ENCODE measurements at regions not wholly inside any gene's neighbourhood (a gene's known extent, or its start where the extent isn't known, plus 50 kb on each side); places are given as distances from the start of the nearest gene placed in this dataset.
"Not testable (repeated sequence)": the region's sequence is repeated elsewhere in the genome, so short reads cannot be mapped to it uniquely, and the experiment has no call there.

DNA sequence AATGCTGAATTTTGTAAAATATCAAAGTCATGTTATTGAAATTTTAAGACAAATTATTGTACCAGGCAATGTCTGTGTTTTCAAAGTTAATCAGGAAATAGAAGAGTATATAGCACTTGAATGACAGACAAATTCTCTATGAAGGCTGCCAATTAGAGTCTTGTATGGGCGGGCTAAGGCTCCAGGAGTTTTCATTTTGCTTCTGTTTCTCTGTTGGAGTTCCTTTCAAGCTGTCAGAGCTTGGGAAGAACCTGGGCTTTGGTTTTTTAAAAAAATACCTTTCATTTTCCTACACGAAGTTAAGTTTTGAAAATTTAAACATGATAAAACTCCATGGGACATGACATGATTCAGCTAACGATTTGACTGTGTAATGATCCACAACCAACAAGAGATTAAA lies 339.0 kb upstream of the KCNH7 start:
- no peak for DNase-seq

DNA sequence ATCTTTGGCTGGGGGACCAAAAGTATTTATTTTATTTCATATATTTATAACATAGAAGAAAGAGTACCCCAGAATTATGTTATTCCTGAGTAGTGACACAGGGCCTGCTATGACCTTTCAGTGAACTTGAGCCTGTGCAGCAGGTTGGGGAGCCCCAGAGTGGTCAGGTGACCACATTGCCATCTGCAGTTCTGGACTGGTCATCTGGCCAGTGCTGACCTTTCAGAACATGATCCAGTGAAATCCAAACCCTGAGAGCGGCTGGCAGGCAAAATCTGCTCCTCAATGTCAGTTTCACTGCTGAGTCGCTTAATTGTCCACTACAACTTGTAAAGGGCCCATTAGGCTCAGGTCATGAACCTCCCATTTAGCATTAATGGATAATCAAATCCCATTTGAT lies 336.7 kb upstream of the KCNH7 start:
- DNase-seq = no peak

DNA sequence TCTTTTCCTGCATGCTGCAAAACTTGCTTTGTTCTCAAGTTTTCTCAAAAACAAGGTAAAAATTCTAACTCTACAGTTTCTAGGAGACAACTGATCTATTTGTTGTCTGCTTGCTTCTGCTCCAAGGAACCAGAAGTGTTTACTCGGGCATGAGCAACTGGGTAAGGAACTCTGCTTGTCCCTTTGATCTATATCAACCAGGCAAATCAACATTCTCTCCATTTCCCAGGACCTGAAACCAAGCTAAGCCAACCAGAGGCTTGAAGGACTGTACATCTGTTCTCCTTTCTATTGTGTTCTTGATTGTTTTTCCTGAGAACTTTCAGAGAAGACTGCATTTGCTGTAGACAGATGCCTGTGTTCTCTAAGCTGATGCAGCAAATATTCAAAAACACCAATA lies 335.0 kb upstream of the KCNH7 start:
- DNase-seq = no peak

DNA sequence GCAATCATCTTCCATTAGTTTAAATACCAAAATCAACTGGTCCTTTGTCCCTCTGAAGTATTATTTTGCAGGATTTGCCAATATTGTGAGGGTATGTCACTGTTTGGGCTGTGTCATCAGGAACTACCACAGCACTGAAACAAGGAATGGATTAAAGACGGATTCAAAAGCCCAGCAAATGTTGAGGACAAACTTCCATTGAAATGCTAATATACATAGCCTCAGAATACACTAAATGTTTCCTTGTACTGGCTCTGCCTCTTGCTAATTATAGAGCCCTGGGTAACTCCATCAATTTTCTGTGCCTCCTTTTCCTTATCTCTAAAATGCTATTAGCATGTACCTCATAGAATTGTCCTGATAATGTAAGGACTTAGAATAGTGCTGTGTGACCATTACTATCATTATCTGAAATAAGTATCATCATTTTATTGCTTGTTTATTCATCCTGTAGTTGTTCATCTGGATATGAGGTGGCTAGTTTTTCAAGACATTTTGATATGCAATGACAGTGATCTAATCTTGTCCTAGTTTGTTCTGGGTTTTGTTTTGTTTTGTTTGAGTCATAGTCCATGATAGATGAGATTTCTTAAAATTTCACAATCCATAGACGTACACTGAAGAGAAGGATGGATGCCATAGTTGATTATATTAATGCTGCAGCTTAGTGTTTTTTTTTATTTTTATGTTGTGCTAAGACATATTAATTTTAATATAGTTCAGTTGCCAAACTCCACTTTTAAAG lies 333.4 kb upstream of the KCNH7 start:
- DNase-seq = no peak

DNA sequence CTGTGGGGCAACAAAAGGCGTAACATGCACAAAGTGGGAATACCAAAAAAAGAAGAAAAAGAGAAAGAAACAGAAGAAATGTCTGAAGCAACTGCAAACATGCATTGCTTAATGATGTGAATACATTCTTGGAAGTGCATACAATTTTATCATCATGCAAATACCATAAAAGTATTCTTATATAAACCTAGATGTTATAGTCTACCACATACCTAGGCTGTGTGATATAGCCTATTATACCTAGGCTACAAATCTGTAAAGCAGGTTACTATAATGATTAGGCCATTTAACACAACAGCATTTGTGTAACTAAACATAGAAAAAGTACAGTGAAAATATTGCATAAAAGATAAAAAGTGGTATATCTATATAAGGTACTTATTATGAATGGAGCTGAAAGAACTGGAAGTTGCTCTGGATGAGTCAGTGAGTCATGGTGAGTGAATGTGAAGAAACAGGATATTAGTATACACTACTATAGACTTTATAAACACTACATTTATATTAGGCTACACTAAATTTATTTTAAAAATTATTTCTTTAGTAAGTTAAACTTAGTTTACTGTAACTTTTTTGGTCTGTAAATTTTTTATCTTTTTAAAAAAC lies 319.4 kb upstream of the KCNH7 start:
- no peak for DNase-seq

DNA sequence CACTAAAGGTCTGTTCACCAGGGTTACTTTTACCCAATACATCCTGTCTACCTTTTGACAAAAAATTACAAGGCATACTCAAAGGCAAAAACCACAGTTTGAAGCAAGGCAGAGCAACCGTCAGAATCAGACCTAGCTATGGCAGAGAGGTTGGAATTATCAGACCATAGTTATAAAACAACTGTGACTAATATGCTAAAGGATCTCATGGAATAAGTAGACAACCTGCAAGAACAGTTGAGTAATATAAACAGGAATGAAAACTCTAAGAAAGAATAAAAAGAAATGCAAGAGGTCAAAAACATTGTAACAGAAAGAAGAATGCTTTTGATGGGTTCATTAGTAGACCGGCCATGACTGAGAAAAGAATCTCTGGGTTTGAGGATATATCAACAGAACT lies 318.8 kb upstream of the KCNH7 start:
- no peak for DNase-seq

DNA sequence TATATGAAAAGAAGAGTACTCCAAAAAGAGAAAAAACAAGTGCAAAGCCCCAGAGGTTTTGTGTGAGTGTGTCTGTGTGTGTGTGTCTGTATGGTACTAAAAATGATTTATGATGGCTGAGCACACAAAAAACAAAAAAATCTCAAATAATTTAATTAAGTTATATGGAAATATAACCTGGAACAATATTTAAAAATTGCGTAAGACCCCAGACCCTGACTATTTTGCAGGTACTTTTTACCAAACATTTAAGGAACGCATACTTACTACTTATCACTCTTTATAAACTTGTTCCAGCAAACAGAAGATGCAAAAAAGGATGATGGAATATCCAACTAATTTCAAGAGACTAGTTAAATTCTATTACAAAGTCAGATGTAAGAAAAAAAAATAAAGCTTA lies 317.4 kb upstream of the KCNH7 start:
- DNase-seq = no peak

DNA sequence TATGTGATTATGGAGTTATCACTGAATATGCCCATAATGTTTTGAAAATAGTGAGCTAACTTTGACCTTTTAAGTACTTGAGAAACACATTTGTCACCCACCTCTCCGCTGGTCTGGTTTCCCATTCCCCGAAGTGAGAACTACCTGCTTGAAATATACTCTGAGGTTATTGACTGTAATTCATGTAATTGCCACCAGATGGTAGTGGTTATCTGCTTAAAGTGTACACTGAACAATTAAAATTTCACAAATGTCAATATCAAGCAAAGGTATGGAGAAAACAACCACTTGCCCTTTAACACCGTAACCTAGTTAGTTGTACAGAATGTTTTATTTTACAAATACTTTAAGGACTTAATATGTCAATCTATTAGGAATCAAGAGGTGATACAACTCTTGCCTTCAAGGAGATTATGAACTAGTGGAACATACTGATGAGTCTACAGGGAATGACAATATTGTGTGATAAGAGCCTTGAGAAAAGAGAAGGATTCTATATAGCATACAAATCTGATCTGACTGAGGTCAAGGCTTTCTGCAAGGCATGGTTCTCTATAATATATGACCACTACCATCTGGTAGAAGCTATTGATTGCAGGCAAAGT lies 316.8 kb upstream of the KCNH7 start:
- peak; percentile 3 for DNase-seq

DNA sequence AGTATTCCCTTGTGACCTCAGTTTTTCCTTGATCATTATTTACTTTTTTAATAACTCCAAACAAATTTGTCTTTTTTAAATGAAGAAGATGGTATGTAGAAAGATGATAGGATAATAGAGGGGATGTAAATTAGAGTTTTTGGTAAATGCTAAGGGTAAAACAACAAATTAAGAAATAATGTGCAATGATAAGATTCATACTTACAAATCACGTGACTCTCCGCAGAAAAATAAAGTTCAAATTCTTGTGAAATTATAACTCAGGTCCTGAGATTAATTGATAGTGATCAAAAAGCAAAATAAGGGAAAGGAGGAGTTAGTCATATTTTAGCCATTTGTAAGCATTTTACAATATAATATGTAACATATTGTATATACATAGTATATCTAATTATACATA lies 304.1 kb upstream of the KCNH7 start:
- DNase-seq = no peak

DNA sequence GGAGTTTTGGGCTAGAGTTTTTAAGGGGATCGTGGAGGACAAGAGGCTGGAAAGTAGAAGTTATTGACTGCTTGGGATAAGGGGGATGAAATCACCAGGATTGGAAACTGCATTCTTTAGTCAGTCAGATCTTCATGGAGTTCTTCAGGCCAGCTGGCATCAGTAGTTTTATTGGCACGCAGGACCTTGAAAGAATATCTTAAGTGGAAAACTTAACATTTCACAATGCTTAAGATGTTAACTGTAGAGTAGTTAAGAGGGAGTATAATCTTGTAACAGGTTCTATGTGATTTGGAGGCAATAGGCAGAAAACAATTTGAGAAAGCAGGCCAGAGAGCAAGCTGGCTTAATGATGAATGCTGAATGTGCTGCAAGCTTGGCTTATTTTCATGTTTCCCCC lies 300.4 kb upstream of the KCNH7 start:
- DNase-seq = no peak

DNA sequence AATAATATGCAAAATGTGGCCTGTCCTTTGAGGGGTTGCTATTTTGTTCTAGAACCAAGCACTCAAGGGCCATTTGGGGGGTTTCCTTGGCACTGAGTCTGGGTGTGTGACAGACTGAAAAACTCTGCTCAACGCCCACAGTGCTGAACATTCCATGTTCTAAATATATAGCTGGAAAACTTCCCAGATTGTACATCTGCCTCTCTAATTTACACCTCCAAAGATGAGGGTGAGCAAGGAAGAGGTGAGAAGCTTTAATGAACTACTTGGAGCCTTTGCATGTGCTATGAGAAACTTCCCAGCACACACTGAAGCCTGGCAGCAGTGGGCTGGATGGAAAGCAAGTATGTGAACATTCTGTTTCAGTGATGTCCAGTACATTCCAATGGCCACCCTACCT lies 296.7 kb upstream of the KCNH7 start:
- DNase-seq = no peak

DNA sequence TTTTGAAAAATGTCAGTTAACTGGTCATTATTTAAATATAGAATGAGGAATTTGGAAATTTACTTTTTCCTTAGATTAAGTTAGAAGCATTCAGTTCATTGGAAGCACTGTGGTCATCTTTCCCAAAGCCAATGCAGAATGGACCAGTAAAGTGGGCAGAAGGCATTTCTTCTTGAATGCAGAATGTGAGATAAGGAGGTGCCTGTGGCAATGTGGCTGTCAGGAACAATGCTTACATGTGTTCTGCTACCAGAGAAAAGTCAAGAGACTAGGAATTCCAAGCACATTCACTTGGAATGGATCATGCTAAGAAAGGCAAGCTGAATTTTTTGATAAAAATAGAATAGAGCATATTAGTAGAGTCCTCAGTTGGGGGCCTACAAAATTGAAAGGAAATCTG lies 295.0 kb upstream of the KCNH7 start:
- no peak for DNase-seq

DNA sequence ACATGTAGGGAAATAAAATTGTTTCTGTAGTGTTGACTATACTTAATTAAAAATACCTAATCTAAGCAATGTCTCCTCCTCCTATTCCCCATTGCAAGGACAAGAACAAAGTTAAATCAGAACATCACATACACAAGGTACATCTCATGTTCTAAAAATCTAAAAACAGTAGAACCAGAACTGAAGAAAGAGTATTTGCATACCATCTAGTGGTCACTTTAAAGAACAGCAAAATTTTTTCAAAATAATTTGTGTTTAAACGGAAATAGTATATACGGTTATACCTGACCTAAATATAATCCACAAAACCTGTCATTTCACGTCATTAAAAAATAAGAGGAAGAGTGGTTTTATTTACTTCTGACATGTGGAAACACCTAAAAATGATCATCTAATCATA lies 294.3 kb upstream of the KCNH7 start:
- DNase-seq = no peak

DNA sequence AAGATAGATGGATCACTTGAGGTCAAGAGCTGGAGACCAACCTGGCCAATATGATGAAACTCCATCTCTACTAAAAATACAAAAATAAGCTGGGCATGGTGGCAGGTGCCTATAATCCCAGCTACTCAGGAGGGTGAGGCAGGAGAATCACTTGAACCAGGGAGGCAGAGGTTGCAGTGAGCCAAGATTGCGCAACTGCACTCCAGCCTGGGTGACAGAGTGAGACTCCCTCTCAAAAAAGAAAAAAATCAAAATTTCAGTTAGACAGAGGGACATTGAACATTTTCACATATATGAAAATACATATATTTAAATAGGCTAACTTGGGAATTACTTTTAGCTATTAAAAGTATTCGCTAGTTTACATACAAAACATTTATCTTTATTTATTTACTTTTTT lies 293.6 kb upstream of the KCNH7 start:
- DNase-seq = not testable (repeated sequence)

DNA sequence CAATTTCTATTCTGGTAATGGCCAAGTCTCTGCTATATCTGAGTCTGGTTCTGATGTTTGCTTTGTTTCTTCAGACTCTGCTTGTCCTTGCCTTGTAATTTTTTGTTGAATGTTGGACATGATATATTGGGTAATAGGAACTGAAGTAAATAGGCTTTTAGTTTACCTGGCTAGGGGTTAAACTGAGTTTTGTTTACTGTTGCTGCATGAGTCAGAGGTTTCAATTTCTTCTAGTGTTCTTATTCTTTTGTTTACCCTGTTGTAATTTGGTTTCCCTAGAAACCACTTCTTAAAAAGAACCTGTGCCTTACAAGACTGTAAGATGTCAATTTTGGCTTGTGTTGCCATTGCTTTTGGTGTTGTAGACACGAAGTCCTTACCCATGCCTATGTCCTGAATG lies 285.0 kb upstream of the KCNH7 start:
- no peak for DNase-seq

DNA sequence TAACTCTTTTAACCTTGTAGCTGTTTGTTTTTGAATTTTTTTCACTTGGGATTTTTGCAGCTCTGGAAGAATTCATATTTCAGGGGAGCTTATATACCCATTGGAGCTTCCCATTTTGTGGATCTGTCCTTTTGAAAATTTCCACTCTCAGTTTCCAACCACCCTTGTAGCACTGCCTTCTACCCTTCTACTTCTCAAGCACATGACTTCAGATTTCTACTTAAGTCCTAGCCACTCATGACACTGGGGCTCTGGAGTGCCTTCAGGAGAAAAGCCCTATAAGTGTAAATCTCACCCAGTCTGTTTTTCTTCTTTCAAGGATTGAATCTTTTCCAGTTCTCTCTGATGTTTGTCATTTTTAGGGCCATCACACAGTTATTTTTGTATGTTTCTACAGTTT lies 283.7 kb upstream of the KCNH7 start:
- DNase-seq = no peak

DNA sequence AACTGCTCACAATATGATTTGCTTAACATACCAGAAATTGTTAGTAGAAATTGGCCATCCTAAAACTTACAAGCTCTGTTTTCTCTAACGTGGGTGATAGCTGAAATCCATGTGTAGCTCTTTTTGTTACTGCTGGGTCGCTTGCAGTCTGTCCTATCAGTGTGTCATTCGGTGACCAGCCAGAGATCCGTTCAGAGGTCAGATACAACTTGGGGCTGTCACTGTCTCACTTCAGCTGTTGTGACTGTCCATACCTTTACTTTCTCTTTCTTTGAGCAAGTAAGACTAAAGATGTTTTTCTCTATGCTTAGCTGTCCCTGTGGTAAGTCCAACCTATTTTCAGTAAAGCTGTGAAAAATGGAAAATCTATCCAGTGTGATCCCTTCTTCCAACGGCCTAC lies 282.9 kb upstream of the KCNH7 start:
- DNase-seq = no peak

DNA sequence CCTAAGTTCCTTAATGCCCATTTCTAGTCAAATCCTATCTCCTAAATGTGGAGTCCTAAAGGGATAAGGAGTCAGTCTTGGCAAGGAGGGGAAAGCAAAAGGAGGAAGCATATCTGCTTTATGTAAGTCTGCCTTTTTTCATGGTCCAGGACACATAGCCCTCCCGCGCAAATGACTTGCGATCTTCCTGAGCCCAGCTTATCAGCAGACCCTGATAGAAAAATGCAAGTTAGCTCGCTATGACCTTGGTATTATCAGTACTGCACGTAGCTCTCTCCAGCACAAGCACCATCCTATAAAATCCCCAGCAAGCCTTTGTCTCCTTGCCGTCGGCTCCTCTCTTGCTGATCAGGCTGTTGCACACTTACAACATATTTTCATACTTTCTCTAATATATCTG lies 281.4 kb upstream of the KCNH7 start:
- DNase-seq = no peak

DNA sequence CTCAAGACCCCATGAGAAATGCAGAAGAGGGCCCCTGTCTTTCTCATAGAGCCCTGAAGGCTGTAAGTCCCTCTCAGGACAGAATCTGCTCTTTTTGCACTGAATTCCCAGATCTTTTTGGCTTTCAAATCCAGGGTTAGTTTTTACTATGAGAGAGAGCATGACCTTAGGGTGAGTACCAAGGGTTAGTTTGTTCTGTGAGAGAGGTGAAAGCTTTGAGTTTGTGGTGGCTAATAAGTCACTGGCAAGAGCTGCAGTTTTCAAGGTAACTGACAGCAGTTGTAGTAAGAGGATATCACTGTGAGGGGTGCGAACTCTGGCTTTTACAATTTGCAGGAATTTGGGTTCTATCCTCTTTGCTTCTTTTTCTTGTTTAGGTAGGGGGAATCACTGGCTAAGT lies 248.4 kb upstream of the KCNH7 start:
- no peak for DNase-seq

DNA sequence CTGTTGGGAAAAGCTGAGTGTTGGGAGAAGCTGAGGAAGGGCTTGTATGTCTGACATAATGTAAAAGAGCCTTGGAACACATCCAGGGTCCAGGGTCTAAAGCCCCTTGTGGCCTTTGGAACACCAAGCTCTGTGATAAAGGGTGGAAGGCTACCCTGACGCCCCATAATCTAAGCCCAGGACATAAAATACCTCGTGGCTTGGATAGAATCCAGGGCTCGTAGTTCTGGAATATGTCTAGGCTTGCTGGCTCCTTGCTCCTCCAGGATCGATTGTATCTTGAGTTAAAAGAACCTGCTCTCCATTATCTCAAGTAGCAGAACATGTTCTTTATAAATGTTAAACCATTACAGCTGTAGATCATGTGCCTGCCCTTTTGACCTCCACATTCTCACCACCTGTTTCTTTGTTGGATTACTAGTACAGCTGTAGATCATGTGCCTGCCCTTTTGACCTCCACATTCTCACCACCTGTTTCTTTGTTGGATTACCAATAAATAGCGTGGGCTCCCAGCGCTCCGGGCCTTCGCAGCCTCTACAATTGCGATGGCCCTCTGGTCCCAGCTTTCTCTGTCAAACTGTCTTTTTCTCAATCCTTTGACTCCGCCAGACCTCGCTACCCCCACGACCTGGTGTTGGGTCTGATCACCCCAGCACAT lies 246.9 kb upstream of the KCNH7 start:
- not testable (repeated sequence) for DNase-seq

DNA sequence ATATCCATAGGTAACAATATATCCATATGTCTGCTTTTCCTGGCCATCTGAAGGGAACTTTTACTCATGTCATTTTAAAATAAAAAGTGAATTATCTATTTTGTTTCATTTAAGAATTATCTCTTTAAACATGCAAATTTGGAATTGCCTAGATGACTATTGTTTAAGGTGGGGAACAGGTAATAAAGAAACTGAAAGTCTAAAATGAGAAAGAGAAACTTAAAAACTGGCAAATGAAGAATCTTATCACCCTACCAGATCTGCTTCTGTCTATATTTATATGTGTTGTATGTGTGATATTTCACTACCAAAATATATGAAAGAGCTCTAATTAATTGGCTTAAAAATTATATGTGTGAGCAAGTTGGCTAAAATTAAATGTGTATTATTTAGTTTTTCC lies 243.2 kb upstream of the KCNH7 start:
- no peak for DNase-seq

DNA sequence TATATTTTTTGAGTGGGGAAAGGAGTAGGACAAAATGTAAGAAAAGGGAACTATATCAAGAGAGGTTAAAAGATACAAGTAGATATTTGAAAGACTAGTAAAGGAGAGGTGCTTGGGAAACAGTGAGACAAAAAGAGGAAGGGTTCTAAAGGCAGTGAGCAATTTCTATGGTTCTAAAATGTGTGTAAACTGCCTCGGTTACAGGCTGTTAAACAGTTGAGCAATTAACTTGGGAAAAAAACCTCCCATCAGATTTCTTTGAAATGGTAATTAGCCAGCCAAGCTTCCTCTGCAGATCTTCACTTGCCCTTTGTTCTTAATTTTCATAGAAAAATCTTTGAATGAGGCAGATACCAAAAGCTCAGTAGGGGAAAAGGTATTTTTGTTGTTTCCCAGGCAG lies 238.7 kb upstream of the KCNH7 start:
- no peak for DNase-seq

DNA sequence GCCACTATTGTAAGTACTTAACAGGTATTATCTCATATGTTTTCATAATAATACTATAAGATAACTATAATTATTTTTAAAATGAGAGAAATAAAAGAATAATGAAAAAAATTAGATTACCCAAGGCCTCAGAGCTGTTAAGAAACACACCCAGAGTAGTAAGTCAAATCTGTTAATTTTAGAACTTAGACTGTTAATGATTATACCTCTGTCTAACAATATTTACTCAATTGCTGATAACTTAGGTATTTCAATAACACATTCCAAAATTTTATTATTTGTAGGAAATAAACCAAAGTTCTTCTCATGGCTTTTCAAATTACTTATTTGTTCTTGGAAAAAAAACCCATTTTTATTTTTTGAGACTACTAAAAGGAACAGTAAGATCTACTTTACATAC lies 227.5 kb upstream of the KCNH7 start:
- DNase-seq = no peak

DNA sequence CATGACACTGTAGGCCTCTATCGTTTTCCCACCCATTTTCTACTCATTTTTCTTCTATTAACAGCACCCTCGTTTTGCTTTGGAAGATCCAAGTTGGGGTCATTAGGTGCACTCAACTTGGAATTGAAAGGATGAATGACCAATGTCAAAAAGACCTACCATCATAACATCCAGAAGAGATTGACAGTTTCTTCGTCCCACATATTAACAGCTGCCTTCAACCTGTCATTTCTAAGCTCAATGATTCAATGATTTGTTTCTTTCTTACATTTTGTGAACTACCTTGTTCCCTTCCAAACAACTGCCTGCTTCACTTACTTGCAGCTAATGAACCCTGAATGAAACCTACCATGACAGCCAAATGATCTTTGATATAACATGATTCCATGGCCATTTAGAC lies 224.0 kb upstream of the KCNH7 start:
- no peak for DNase-seq
